GM21360 (cell line): ENCODE measurements at regions not wholly inside any gene's neighbourhood (a gene's known extent, or its start where the extent isn't known, plus 50 kb on each side); places are given as distances from the start of the nearest gene placed in this dataset.
A peak's percentile ranks its signal among the peaks of the same experiment; 100 is the strongest.

Source experiments
- ATAC-seq: cut with Tn5 transposase; IDR thresholded peaks from one replicate; pipeline ENCODE4 v1.9.1; 2021; ENCODE audit warnings: mild to moderate bottlenecking, moderate library complexity; ENCODE audit not compliant: unreplicated experiment

- peak; percentile 86 for ATAC-seq
Observed at GRCh38 chr16:55257966-55258613, 65.9 kb upstream of the IRX6 start.

GRCh38 chr16:55261301-55261700 lies 62.7 kb upstream of the IRX6 start:
- no peak for ATAC-seq

GRCh38 chr16:55263271-55264250 lies 60.4 kb upstream of the IRX6 start:
- ATAC-seq, result no peak

- ATAC-seq, result no peak
Observed at GRCh38 chr16:55264949-55265348, 59.1 kb upstream of the IRX6 start.

- ATAC-seq, result no peak
Observed at GRCh38 chr16:55265926-55266325, 58.1 kb upstream of the IRX6 start.

GRCh38 chr16:55271945-55272513 lies 52.0 kb upstream of the IRX6 start:
- no peak for ATAC-seq

GRCh38 chr16:55272744-55273143 lies 51.3 kb upstream of the IRX6 start:
- ATAC-seq, result no peak

GRCh38 chr16:55273356-55273755 lies 50.6 kb upstream of the IRX6 start:
- ATAC-seq, result no peak

- ATAC-seq, result no peak
Observed at GRCh38 chr16:55273959-55274358, 50.0 kb upstream of the IRX6 start.
